ENCODE measurements at regions not wholly inside any gene's neighbourhood (a gene's known extent, or its start where the extent isn't known, plus 50 kb on each side); places are given as distances from the start of the nearest gene placed in this dataset.
A peak's percentile ranks its signal among the peaks of the same experiment; 100 is the strongest.

DNA sequence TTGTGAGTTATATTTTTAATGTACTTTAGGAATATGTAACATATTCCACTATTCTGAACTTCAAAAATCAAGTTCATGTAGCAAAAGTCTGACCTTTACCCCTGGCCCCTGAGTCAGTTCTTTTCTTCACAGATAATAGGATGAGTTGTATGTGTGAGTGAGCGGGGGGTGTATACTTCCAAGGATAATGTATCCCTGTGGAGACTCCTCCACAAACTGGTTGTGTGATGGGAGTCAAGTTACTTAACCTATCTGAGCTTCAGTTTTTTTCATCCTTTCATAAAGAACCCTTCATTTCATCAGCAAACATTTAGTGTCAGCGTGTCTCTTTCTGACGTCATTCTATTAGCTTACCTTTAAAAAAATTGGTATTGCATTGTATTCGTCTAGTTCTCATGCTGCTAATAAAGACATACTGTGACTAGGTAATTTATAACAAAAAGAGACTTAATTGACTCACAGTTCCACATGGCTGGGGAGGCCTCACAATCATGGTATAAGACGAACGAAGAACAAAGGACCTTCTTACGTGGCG lies 288.1 kb upstream of the GPC6 start:
- DNase-seq: peak; percentile 43

- no peak for DNase-seq
Observed at GRCh38 chr13:92941167-92941566, 285.4 kb upstream of the GPC6 start.

- no peak for DNase-seq
Observed at GRCh38 chr13:92947770-92948434, 278.7 kb upstream of the GPC6 start.

DNA sequence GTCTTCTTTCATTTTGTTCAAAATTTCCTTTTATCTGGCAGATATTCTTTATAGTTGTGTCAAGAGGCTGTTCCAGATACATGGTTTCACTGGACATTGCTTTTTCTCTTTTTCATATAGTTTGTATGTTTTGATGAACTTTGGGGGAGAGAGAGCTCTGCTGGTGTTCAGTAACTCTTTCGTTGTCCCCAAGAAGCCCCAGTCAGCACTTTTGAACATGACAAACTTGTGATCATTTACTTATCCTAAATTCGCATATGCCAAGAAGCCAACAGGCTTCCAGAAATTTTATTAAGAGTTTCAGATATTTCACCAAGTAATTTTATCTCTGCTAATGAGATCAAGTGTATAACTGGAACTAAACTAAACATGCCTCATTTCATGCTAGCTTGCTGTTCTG lies 275.8 kb upstream of the GPC6 start:
- DNase-seq: no peak

GRCh38 chr13:92951273-92951890 lies 275.2 kb upstream of the GPC6 start:
- peak; percentile 24 for DNase-seq

DNA sequence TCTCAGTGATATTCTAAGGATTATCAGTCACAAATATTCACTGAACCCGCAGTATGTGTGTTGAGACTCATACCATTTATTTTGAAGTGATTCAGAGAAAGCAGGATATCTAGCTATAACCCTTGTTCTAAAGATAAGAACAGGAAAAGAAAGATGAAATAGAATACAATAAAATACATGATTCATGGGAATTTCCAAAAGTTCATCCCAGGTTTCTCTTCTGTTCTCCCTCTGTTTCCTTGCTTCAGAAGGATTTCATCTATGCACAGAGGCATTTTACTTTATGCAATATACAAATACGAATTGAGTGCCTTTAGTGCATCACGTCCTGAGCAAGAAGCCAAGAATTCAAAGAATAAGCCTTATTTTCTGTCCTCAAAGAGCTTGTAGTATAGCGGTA lies 274.4 kb upstream of the GPC6 start:
- no peak for DNase-seq

- DNase-seq: no peak
Observed at GRCh38 chr13:92954746-92955145, 271.9 kb upstream of the GPC6 start.

DNA sequence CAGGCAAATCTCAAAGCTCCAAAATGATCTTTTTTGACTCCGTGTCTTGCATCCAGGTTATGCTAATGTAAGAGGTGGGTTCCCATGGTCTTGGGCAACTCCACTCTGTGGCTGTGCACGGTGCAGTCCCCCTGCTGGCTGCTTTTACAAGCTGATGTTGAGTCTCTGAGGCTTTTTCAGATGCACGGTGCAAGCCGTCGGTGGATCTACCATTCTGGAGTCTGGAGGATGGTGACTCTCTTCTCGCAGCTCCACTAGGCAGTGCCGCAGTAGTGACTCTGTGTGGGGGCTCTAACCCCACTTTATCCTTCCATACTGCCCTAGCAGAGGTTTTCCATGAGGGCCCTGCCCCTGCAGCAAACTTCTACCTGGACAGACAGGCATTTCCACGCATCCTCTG lies 266.8 kb upstream of the GPC6 start:
- no peak for DNase-seq

DNA sequence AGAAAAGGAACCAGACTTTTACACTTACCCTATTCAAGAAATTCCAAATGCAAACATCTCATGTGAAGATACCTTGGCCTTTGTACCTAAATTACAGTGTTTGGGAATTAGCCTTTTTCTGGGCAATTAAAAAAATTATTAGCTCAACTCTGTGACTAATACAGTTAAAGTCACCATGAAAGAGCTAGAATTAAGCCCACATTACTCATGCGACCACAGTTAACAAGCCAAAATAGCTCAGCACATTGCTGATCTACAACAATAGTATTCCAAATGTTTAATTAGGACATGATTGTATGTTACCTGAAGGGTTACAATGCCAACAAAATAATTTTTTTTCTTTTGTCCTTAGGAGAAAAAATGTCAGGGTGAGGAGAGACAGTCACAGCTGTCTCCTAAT lies 263.6 kb upstream of the GPC6 start:
- peak; percentile 21 for DNase-seq

- no peak for DNase-seq
Observed at GRCh38 chr13:92966341-92966740, 260.3 kb upstream of the GPC6 start.

GRCh38 chr13:92966900-92967299 lies 259.7 kb upstream of the GPC6 start:
- DNase-seq: no peak

GRCh38 chr13:92967923-92968322 lies 258.7 kb upstream of the GPC6 start:
- DNase-seq: peak; percentile 63

DNA sequence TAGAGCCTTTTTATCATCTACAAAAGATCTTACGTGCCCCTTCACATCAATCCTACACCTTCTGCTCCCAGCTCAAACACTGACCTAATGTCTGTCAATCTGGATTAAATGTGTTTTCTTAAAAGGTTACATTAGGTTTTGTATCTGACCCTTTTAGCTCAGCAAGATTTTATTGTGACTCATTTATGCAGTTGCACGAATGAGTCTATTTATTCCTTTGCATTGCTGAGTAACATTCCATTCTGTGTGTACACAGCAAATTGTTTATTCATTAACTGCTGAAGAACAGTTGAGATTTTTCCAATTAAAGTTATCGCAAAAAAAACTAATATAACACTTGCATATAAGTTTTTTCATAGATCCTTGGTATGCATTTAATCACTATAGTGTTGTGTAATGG lies 253.9 kb upstream of the GPC6 start:
- no peak for DNase-seq

DNA sequence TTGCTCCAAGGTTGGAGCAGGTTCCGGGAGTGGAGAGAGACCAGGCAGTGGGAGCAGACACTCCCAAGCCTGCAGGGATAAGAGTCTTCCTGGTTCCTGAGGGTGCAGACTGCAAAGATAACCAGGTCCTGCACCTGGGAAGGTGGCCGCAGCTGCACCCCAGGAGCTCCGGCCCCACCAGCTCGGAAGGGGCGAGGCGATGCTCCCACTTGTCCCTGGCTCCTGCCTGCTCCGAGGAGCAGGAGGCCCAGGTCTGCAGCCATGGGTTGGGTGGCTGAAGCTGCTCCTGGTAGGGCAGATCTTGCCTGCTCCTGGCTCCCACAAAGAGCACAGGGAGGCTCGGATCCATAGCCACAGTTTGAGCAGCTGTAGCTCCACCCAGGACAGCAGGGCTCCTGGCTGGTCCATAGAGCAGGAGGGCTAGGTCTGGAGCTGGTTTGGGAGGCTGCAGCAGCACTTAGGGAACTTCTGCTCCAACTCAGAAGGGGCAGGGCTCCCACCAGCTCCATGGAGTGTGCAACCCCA lies 251.6 kb upstream of the GPC6 start:
- DNase-seq: no peak

- no peak for DNase-seq
Observed at GRCh38 chr13:92976657-92977056, 249.9 kb upstream of the GPC6 start.

DNA sequence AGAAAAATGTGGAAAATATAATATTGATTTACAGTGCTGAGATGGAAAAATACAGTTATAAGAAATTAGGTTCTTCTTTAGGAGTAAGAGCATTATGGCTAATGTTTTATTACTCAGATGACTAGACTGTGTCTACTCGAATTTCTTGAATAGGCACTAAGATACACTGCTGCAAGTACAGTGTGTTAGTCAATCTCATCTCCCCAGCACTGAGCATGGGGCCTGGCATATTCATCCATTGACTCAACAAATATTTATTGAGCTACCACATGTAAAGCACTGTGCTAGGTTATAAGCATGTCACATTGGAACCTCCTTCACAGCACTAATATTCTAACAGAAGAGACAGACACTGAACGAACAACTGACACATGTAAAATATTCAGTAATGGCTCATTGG lies 242.5 kb upstream of the GPC6 start:
- no peak for DNase-seq

- DNase-seq: no peak
Observed at GRCh38 chr13:92989301-92989700, 237.3 kb upstream of the GPC6 start.

DNA sequence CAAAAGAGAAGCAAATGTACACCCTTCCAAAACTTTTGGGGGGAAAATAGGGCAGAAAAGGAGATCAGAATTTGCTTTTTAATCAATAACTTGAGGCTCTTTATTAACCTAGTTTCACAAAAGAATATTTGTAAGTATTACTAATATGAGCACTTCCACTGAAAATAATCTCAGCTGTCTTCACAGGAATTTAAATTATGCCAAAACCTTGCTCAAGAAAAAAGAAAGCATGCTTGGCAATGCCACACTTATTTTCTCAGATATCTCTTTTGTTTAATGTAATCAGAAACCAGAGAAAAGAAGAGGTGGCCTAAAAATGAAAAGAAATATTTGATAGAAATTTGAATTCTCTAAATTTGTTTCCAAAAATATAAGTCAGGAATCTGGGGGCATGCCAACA lies 234.9 kb upstream of the GPC6 start:
- DNase-seq: no peak

DNA sequence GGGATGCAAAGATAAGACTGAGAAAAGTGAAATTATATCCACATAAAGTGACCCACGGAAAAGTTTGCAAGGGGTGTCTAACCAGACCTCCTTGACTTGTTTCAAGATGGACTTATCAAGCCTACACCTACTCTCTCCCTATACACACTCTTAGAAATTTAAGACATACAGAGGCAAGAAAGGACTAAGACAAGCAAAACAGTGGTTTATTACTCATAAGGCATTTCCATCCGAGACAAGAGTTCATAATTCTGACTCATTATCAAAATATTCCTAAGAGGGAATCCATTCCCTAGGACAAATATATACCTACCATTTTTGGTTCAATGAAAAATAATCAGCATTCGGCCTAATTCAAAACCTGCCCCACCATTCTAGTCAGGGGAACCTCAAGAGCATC lies 232.6 kb upstream of the GPC6 start:
- no peak for DNase-seq

GRCh38 chr13:93001866-93002461 lies 224.6 kb upstream of the GPC6 start:
- DNase-seq: peak; percentile 8

DNA sequence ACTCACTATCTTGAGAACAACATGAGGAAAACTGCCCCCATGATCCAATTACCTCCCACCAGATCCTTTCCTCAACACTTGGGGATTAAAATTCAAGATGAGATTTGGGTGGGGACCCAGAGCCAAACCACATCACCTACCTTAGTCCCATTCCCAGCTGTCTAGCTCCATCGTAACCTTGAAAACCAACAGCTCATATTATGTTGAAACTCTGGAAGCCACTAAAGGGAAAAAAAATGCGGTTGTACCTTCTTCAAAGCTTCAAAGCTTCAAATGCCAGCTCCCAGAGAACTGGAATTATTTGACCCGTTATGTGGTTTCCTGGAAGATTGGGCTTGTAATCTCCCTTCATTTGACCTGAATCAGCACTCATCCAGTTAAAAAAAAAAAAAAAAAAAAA lies 223.1 kb upstream of the GPC6 start:
- DNase-seq: no peak

DNA sequence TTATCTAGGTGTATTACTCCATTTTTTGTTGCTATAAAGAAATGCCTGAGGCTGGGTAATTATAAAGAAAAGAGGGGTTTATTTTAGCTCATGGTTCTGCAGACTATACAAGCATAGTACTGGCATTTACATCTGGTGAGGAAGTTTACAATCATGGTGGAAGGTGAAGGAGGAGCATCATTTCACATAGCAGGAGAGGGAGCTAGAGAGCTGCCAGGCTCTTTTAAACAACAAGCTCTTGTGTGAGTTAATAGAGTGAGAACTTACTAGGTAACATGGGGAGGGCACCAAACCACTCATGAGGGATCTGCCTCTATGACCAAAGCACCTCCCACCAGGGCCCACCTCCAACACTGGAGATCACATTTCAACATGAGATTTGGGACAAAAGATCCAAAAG lies 221.7 kb upstream of the GPC6 start:
- peak; percentile 74 for DNase-seq

DNA sequence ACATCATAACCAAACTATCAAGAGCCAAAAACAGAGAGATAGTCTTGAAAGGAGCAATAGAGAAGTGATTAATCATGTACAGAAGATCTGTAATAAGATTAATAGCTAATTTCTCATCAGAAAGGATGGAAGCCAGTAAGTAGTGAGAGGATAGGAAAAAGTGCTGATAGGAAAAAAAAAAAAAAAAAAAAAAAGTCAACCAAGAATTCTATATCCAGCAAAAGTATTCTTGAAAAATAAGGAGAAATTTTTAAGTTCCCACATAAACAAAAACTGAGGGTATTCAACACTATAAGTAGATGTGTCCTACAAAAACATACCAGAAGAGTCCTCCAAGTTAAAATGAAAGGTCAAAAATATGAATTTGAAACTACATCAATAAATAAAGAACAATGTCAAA lies 218.7 kb upstream of the GPC6 start:
- DNase-seq: no peak

GRCh38 chr13:93017493-93018112 lies 209.0 kb upstream of the GPC6 start:
- no peak for DNase-seq

Measured in NCI-H69 (cell line).